HG03432 (cell line): ENCODE measurements at regions not wholly inside any gene's neighbourhood (a gene's known extent, or its start where the extent isn't known, plus 50 kb on each side); places are given as distances from the start of the nearest gene placed in this dataset.

Experiments
- ATAC-seq: cut with Tn5 transposase; IDR thresholded peaks from one replicate; pipeline ENCODE4 v1.9.1; 2021; ENCODE audit warnings: mild to moderate bottlenecking, moderate library complexity; ENCODE audit not compliant: unreplicated experiment

GRCh38 chr9:107704774-107705173 is 215.2 kb upstream of the KLF4 start:
- ATAC-seq, result no peak

DNA sequence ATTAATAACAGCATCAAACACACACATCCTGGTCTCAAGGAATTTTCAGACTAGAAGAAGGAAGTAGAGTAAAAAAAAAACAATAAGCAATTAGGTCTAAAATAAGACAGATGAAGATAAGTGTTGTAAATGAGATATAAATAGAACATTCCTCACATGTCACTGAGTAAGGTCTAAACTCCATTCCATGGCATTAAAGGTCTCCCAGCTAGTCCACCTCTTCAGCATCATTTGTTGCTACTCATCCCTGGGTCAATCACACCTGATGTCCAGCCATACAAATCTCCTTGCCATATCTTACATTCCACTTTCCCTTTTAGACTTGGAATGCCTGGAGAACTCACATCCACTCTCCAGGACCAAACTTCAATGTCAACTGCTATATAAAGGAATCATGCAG is 214.1 kb upstream of the KLF4 start:
- ATAC-seq, result no peak

- ATAC-seq, result no peak
These were observed 211.3 kb upstream of the KLF4 start for GRCh38 chr9:107700847-107701246.

DNA sequence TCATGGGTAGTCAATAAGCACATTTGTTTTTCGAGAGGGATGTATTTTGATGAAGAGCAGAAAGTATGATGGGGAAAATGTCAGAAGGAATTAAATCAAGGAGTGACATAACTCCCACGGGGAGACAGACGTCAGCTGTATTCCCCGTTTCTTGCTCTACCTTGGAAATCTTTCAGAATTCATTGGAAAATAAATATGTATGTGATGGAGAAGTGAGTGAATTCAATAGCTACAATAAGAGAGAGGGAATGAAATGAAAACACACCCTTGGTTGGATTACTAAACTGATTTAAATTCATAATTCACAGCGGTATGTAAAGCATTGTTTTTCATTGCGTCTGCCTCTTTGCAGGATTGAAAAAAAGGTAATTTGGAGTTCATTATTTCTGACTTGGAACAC is 209.7 kb upstream of the KLF4 start:
- ATAC-seq, result no peak

DNA sequence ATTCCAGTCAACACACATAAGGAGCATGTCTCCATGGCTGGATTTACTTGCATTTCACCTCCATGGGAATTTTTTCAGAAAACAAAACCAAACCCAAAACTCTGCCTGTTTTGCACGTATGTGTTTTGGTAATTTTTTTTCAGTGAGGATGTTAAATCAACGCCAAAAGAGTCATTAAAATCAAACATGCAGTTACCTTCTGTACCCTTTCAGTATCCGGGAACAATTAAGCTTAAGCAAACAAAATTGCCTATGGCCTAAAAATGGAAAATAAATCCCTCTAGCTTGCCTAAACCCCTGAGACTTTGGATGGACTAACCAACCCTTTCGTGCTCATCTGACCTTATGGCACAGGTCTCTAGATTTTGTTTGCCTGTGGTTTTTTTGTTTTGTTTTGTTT is 209.2 kb upstream of the KLF4 start:
- no peak for ATAC-seq

DNA sequence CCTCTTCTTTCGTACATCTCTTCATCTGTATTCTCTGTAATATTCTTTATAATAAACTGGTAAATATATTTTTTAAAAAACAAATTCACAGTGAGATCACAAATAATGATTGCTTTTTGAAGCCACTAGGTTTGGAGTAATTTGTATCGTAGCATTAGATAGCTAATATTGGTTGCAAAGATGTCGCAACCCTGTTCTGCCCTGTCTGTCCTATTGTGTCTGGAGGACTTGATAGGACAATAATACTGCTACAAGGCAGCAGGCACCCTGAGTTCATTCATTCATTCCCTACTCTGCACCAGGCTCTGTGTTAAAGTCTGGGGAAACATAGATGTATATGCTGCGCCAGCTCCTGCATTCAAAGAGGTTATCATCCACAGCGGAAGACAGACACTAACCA is 206.7 kb upstream of the KLF4 start:
- ATAC-seq, result no peak

GRCh38 chr9:107694390-107694789 is 204.8 kb upstream of the KLF4 start:
- no peak for ATAC-seq

- no peak for ATAC-seq
These were observed 204.2 kb upstream of the KLF4 start for GRCh38 chr9:107693625-107694326.

- no peak for ATAC-seq
These were observed 202.1 kb upstream of the KLF4 start for GRCh38 chr9:107691664-107692063.

DNA sequence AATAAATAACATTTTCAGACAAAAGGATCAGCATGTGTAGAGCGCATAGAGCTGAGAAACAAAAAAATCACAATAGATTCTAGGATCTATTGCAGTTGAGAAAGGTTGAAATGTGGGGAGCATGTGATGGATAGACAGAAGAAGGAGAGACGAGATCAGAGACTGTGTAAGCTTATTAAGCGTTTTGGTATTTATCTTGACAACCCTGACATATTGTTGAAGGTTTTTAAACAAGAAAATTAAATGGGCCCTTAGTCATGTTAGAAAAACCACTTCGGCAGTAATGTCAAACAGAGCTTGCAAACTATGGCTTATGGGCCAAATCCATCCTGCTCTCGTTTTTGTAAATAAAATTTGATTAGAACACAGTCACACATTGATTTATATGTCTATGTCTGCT is 200.5 kb upstream of the KLF4 start:
- no peak for ATAC-seq

- no peak for ATAC-seq
These were observed 199.2 kb upstream of the KLF4 start for GRCh38 chr9:107688728-107689127.

DNA sequence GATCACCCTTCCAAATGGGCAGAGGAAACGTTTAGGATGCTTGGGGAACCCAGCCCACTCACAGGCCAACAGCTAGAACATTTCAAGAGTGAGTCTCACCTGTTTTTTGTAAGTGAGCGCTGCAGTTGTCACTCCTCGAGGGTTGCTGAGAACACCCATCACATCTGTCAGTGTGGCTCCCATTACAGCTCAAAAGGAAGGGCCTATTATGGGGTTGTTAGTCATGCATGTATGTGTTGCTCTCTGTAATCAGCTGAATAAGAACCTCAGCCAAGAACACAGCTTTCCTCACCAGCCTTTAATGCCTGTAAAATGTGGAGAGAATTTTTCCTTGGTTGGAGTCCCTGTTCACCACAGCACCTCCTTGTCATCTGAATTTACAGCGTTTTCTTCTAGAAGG is 196.3 kb upstream of the KLF4 start:
- no peak for ATAC-seq

GRCh38 chr9:107685376-107685775 is 195.8 kb upstream of the KLF4 start:
- ATAC-seq, result no peak

DNA sequence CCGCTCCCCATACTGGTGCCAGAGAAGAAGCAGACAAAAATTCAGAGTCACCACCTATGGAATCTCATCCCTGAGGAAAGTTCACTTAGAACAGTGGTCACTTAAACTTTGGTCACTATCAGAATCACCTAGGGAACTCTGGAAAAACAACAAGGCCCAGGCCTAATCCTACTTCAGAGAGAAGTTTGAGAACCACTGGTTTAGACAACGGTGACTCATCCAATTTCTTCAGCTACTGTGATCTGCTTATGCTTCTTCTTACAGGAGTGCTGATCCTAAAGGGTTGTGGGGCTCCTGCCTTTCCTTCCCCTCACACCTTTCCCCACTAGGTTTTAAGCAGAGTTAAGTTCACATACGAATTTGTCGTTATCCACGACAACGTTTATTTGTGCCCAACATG is 194.7 kb upstream of the KLF4 start:
- ATAC-seq, result no peak

DNA sequence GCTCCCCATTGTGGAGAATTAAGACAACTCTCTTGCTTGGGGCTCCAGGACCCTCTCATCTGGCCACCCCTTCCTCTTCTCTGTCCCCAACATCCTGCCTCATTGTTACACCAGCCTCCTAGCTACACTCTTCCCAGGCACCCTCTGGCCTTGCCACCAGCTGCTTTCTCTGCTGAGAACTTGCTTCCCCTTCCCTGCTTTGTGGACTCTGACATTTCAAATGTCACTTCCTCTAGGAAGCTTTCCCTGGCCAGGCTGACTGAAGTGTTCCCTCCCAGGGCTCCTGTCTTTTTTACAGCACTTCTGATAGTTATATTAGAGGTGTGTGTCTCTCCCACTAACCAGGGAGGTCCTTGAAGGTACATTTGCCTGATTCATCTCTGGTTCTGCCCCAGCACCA is 194.0 kb upstream of the KLF4 start:
- ATAC-seq, result no peak

GRCh38 chr9:107681988-107682387 is 192.4 kb upstream of the KLF4 start:
- no peak for ATAC-seq

GRCh38 chr9:107675351-107676259 is 186.0 kb upstream of the KLF4 start:
- ATAC-seq, result no peak

DNA sequence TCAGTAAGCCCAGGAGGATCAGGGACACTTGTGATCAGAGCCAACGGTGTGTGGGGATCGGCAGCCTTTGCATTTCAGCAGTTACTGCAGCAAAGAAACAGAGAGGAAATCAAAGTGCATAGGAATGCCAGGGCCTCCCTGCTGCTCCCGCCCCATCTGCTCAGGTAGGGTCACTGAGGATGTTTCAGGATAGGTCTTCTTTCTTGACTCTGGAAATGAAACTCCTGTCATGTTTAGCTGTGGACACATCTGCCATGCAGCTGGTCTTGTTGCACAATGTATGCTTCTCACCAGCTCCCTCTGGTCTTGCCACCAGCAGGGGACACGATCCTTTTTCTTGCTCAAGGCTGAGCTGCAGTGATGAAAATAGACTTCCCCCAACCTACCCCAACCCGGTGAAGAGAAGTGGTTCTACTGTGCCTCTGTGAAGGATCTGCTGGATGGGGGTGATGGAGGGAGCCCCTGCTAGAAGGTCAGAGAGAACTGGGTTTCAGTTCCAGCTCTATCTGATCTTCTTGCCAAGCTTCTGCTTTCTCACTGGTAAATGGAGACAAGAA is 185.2 kb upstream of the KLF4 start:
- ATAC-seq, result no peak

DNA sequence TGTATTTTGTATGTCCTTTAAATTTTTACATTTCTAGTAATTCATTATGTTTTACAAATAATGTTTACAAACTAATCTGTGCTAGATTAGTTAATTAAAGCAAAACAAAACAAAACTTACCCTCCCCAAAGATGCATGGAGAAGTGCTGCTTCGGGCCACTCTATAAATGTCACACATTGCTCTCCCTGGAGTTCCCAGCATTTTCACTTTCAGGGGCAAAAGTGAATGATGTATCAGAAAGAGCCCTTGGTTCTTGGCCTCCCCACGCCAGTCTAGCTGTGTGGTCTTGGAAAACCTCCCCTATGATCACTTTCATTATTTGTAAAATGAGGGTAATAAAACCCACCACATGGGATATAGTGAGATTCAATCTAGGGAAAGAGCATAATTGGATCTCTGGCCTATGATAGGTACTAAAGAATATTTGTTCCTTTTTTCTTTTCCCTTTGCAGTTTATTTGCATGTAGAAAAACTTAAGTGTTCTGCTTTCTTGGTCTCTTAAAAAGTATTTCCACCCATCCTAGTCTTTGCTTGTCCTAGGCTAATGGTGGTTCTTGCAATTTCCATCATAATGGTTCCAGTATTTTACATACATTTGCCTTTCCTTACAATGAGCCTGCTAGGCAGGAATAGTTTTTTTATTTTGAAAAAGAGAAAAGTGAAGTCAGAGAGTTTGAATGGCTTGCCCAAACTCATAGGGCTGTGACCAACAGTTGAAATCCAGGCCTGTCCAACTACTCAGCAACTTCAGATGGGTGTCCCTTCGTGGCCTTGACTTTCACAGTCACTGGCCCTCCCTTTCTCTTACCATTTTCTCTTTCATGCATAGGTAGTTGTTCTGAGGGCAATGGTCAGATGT is 184.5 kb upstream of the KLF4 start:
- no peak for ATAC-seq

DNA sequence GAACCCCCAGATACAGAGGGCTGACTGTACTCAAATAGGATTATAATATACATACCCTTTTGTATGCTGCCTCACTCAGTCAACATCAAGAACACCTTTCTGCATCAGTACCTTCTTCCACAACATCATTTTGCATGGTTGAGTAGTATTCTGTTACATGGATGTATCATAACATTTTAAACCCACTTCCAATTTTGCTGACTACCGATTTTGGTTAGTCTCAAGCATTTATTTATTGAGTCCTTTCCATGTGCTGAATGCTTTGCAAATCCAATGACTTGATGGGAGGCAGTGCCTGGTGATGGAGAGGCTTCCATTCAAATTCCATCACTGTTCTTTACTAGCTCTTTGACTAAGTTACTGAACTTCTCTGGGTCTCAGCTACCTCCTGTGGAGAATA is 182.0 kb upstream of the KLF4 start:
- no peak for ATAC-seq

DNA sequence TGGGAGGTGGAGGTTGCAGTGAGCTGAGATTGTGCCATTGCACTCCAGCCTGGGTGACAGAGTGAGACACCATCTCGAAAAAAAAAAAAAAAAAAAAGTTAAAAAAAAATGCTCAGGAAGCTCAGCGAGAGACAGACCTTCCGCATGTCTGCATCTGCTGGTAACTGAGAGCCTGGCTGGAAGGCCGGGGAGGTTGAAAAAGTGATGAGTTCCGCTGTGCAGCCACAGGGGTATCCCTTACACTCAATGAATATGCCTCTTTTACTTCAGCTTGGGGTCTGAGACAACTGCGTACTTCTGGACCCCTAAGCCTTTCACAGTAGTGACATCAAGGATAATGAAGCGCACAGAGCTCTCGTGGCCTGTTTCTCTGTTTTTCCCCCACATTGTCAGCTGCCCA is 179.9 kb upstream of the KLF4 start:
- no peak for ATAC-seq
